GM18858 (cell line): ENCODE measurements at regions not wholly inside any gene's neighbourhood (a gene's known extent, or its start where the extent isn't known, plus 50 kb on each side); places are given as distances from the start of the nearest gene placed in this dataset.
"Not testable (repeated sequence)": the region's sequence is repeated elsewhere in the genome, so short reads cannot be mapped to it uniquely, and the experiment has no call there.

Experiments
- ATAC-seq: cut with Tn5 transposase; IDR thresholded peaks from one replicate; pipeline ENCODE4 v1.9.1; 2021; ENCODE audit not compliant: unreplicated experiment

DNA sequence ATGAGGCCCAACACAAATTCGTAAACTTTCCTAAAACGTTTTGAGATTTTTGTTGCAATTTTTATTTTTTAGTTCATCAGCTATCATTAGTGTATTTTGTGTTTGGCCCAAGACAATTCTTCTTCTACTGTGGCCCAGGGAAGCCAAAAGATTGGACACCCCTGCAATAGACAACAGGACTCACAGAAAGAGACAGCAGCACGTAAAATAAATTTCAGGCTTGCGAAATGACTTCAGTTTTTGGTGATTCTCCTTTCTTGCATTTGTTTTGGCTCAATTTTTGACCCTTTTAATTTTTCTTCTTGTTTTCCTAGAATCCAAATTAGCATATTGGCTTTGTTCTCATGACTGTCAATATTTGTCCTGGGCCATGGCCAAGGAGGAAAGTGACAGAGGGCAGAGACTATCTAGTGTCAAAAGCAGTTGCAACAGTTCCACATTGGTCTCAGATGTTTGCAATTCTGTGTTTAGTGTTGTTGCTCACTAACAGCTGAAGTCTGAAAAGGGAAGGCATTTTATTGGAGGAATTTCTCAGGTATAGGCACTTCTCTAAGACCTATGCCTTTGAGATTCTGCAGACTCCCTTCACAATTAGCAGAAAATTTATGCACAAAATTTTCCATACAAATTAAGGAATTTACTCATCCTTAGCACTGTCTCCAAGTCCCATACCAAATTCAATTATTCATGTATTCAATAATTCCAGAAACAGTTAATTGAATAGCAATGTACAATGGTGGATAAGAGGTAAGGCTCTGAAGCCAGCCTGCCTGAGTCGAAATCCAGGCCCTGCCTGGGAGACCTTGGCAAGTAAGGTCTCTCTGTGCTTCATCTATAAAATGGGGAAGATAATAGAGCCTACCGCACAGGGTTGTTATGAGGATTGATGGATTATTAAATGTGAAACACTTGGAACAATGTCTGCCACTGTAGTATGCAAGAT, 160.9 kb upstream of the IVNS1ABP start:
- ATAC-seq: no peak

DNA sequence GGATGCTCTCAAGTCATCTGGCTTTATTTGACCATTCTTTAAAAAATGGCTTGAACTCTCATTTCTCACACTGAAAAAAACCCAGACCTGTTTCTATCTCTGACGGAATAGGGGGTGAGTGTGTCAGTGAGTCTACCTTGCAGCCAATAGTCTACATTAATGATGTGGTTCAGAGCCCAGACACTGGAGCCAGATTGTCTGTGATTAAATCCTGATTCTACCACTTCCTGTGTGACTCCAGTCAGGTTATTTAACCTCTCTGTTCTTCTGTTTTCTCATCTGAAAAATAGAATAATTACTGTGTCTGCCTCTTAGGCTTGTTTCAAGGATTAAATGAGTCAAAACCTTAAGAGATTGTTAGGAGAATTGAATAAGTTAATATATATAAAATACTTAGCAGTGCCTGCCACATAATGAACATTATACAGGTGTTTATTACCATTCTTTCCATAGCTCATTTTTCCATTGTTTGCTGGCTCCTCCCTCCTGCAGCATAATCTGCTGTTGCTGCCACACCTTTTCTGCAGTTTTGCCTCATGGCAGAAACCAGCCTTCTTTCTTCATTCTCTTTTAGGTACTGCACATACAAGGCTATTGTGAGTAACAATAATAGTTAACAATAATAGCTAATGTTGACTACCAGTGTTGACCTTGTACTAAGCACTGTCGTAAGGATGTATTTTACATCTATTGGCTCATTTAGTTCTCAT, 157.6 kb upstream of the IVNS1ABP start:
- no peak for ATAC-seq

DNA sequence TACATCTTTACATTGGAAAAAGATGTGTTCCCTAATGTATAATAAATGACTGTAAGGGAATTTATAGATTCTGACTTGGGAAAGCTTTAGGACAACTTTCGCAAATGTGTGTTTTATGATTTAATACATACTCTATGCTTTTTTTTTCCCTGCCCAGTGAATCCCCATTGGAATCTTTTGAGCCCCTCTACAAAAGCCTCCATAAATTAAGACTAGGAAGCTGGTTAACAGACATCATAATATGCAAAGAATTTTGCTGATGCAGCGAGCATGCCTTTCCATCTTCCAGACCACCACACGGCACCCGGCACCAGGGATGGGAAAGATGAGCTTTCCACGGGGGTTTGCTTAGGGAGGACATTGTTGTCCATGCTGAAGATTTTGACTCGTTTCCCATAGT, 156.1 kb upstream of the IVNS1ABP start:
- no peak for ATAC-seq

DNA sequence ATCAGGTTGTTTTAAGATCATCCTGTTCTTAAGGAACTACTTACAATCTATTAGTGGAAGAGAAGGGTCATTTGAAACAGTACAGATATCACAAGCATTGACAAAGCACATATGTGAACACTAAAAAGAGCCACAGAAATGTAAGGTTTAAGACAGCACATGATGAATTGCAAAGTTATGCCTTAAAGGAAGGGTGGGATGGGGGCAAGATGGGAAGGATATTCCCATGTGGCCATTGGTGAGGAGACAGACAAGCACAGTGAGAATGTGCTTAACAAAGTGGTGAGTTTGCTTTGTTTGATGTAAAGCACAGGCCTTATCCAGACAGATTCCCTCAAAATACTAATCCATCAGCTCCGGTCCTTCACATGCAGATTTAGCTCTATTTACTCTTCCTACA, 151.6 kb upstream of the IVNS1ABP start:
- no peak for ATAC-seq

DNA sequence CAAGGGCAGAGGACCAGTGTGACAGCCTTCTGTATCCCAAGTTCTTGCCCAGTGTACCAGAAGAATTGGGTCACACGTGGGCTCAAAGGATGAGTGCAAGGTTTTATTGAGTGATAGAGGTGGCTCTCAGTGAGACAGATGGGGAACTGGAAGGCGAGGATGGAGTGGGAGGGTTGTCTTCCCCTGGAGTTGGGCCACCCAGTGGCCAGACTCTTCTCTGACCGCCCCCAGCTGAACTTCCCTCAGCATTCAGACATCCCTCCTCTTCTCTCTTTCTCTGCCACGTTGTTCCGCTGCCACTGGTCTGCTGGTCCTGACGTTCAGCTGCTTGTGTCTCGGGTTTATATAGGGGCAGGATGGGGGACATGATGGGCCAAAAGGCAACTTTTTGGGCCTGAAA, 150.1 kb upstream of the IVNS1ABP start:
- no peak for ATAC-seq

DNA sequence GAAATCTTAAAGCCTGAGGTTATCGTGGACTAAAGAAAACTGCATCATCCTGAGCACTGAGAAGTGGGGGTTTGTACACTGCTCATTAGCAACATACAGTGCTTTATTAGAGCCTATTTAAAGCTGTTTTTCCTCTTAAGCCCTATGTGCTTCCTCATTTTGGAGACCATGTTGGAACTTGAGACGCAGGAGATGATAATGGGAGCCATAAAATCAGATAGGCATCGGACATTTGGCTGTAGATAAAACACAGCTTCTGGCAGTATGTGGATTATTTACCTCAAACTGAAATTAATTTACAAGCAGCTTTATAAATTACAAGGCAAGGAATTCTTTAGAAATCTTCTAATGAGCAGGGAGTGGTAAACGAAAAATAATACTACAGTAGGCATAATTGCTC, 147.7 kb upstream of the IVNS1ABP start:
- no peak for ATAC-seq

DNA sequence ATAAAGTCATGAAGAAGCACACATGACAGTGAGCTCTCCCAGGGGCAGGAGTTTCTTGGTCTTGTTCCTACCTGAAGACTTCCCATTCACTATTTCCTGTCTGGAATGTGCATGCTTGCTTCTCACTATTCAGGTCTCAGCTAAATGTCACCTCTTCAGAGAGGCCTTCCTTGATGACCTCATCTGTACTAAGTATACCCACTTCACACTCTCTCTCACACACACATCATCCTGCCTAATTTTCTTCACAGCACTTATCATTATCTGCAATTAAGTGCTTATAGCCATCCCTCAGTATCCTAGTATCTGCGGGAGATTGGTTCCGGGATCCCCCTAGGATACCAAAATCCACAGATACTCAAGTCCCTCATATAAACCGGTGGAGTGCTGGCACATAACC, 146.4 kb upstream of the IVNS1ABP start:
- no peak for ATAC-seq

DNA sequence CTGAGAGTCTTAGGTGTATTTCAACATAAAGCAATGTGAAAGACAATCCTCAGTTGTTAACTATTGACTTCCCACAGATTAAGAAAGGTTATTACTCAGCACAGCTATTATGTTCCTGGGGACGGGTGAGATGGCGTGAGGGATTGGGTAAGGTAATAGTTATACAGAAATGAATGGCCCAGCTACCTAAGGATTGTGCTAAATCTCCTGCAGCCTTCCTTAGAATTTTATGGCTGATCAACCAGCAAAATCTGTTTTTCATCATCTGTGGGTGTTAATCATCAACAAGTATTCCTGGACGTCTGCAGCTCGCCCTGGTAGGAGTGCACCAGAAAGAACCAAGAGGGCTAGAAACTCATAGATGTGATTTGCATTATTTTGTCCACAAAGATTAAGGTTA, 146.0 kb upstream of the IVNS1ABP start:
- no peak for ATAC-seq

DNA sequence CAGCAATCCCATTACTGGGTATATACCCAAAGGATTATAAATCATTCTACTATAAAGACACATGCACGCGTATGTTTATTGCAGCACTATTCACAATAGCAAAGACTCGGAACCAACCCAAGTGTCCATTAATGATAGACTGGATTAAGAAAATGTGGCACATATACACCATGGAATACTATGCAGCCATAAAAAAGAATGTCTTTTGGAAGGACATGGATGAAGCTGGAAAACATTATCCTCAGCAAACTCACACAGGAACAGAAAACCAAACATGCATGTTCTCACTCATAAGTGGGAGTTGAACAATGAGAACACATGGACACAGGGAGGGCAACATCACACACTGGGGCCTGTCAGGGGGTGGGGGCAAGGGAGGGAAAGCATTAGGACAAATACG, 143.7 kb upstream of the IVNS1ABP start:
- not testable (repeated sequence) for ATAC-seq

DNA sequence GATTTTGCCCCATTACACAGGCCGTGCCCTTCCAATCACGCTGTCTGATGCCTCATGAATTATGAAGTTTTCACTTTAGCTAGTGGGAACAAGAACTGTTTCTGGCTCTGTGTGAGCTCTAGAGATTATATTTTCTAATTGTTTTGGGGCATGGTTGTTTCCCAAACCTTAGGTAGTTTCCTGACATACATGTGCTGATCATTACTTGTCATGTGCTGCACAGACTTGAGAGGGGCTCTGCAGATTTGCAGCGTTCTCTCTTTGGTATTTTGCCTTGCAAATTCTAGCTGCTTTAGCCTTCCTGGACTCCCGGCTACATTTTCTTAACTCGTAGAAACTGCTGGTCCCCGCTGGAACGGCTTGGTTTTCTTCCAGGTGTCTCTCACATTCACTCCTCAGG, 142.1 kb upstream of the IVNS1ABP start:
- ATAC-seq: no peak

DNA sequence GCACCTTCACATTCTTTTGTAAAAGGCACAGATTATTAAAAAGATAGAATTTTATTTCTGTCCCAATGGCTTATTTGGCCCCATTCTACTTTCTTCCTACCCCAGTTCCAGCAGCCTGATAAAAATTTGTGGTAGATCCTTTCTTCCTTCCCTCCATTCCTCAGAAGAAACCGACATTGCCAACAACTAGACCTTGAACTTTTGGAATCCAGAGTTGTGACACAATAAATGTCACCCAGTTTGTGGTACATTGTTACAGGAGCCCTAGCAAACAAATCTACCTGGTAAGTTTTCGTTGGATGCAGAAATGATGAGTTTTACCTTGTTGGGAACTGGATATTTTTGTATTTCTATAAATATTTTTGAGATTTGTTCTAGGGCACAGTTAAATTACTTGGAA, 141.6 kb upstream of the IVNS1ABP start:
- ATAC-seq: no peak

DNA sequence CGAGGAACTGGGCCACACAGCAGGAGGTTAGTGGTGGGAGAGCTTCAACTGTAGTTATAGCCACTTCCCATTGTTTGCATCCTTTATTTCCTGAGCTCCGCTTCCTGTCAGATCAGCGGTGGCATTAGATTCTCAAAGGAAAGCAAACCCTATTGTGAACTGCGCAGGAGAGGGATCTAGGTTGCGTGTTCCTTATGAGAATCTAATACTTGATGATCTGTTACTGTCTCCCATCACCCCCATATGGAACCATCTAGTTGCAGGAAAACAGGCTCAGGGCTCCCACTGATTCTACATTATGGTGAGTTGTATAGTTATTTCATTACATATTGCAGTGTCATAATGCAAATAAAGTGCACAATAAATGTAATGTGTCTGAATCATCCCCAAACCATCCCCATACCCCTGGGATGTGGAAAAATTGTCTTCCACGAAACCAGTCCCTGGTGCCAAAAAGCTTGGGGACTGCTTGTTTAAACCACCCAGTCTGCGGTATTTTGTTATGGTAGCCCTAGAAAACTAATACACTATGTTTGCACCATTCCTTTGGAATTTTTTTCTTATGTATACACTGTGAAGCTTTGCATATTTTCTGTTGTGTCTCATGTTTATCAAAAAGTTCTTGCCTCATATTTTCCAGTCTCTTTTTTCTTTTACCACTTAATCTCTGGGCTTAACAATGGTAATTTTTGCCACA, 136.6 kb upstream of the IVNS1ABP start:
- ATAC-seq: no peak

DNA sequence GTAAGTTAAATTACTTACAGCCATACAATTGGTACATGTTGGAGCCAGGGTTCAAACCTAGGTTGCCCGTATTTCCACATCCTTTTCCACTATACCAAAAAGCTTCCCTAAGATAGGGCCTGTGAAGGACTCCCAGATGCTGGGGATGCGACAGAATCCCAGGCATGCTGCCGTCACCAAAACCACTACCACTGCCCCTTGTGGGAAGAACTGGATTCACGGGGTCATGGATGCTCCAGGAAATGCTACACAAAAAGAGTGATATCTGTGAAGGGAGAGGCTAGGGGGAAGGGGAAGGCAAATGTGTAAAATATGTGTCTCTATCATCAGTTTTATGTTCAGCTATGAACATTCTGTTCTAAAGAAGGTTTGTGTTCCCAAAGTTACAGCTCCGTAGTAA, 133.9 kb upstream of the IVNS1ABP start:
- no peak for ATAC-seq

DNA sequence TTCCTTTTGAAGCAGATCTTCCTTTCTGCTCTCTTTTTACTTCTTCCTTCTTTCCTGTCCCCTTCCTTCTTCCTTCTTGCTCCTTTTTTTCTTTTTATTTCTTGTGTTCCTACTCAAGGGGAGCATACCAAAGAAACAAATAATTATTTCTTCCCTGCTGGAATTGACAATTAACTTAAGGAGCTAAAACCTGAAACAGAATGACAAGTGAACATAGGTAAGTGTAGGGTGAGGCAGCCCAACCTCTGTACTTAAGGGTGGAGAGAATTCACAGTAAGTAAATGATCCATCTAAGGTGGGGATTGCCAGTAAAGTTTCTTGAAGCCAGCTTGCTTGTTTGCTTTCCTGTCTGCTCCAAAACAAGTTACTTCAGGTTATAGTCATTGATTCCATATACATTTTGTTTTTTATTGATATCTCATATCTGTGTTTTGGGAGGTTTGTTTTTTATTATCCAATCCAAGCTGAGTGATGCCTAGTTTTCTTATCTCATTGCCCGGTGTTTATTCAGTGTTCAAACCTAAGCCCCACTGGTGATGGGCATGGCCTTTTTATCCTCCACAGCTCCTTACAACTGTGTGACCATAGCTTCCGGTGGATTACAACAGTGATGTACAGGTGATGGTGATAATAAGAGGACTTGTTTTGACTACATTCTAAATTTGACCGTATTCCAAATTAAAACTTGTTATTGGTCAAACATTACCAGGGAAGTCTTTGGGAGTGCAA, 133.2 kb upstream of the IVNS1ABP start:
- no peak for ATAC-seq

DNA sequence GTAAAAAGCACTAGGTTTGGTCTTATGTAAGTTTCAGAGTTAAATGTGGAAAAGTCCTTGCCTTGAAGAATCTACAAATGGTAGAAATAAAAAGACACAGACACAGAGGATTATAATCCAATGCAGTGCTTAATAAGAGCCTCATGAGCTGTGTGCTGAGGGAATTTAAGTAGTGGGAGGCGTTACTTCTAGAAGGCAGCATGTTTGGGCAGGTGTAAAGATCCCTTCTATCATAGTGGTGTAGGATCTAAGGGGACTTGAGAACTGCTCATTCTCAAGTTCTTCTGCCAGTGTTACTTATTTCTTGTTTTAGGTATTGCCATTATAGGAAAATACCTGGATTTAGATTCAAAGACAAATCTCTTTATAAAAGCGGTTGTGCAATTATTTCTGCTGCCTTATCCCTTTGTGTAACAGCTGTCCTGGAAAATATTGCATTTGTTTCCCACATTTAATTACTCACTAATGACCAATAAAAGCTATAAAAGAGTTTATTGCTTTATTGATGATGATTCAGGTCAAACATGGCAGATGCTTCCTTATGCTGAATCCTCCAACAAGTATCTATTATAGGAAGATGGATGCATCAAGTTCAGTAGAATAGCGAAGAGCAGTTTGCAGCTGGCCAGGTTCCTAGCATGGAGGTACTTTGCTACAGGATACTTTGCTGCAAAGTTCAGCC, 132.5 kb upstream of the IVNS1ABP start:
- ATAC-seq: no peak

DNA sequence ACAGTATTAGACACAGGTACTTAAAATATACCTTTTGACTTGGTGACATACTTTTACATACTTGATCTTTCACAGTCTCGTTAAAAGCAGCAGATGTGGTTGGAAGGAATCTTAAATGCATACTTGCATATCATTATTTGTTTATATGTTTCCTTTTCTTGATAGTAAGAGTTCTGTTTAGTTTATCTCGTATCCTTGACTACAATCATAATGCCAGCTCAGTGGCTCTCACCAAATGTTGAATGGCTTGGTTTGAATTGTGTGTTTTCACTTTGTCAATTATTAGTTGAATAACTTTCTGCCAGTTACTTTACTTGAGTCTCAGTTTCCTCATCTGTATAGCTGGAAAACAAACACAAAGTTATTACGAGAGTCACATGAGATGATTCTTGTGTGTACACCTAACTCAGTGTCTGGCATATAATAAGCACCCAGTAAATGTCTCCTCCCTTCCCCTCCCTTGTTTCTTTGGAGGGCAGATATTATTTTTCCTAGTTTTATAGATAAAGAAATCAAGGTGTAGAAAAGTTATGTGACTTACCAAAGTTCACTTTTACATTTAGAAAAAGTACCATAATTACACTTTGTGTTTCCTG, 131.6 kb upstream of the IVNS1ABP start:
- no peak for ATAC-seq

DNA sequence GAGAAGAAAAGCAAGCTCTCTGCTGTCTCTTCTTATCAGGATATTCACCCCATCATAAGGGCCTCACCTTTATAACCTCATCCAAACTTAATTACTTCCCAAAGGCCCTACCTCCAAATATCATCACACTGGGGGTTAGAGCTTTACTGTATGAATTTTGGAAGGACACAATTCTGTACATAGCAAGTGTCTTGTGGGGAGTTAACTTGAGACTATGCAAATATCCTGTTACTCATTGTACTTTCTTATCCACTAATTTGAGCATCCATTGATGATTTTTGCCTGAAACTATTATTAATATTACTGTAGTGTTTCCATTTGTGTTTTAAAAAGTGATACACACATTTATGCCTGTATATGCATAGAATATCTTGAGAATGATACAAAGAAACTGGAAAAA, 129.1 kb upstream of the IVNS1ABP start:
- no peak for ATAC-seq

DNA sequence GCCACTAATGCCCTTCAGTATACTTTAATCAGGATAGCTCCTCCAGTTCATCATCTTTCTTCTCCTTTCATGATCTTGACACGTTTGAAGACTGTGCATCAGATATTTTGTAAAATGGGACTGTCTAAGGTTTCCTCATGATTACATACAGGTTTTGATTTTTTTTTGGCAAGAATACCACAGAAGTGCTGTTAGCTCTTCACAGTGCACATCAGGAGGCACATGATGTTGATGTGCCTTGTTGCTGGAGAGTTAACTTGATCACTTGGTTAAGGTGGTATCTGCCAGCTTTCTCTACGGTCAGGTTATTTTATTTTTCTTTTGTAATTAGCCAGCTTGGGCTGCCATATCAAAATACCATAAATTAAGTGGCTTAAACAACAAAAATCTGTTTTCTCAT, 128.6 kb upstream of the IVNS1ABP start:
- no peak for ATAC-seq

DNA sequence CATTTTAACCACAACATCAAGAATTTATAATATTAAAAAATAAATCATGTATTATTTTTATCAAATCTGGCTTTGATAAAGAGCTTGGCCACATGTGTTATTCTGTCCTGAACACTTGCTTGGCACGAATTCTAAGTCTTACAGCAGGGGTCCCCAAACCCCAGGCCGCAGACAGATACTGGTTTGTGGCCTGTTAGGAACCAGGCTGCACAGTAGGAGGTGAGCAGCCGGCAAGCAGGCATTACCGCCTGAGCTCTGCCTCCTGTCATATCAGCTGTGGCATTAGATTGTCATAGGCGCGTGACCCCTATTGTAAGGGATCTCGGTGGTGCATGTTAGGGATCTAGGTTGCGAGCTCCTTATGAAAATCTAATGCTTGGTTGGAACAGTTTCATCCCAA, 127.6 kb upstream of the IVNS1ABP start:
- no peak for ATAC-seq

DNA sequence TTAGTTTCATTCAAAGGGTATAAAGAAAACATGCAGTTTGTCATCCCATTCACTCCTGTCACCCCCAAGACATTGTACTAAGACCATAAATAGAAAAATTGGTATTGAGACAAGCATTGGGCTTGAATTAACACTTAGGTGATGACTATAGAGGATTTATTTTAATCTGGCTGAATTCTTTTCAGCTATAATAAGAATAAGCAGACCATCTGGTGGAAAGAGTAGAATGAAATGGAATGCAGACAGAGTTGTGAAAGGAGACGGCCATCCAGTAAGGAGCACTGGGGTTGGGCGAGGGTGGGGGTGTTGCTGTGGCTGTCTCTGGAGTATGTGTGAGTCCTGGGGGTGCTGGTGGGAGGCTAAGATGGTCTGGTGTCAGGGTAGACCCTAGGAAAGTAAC, 125.0 kb upstream of the IVNS1ABP start:
- no peak for ATAC-seq
